ENCODE measurements at regions not wholly inside any gene's neighbourhood (a gene's known extent, or its start where the extent isn't known, plus 50 kb on each side); places are given as distances from the start of the nearest gene placed in this dataset.

DNA sequence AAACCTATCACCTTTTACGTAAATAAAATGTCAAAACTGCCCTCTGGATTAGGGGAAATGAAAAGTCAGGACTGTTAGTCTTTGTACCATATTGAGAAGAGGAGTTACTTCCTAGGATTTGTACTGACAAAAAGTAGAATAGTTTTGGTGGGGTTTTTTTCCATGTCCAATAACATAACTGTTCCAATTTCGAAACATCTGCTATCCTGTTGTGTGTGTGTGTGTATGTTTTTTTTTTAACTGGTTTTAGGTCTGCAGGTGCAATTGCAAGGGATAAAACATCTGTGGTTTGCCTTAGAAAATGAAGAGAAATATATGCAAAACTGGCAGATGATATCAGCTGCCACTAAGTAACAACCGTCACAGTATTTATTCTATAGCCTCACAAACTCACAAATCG is 506.8 kb downstream of the NFIB start:
- TF ChIP-seq, protein P1, sequence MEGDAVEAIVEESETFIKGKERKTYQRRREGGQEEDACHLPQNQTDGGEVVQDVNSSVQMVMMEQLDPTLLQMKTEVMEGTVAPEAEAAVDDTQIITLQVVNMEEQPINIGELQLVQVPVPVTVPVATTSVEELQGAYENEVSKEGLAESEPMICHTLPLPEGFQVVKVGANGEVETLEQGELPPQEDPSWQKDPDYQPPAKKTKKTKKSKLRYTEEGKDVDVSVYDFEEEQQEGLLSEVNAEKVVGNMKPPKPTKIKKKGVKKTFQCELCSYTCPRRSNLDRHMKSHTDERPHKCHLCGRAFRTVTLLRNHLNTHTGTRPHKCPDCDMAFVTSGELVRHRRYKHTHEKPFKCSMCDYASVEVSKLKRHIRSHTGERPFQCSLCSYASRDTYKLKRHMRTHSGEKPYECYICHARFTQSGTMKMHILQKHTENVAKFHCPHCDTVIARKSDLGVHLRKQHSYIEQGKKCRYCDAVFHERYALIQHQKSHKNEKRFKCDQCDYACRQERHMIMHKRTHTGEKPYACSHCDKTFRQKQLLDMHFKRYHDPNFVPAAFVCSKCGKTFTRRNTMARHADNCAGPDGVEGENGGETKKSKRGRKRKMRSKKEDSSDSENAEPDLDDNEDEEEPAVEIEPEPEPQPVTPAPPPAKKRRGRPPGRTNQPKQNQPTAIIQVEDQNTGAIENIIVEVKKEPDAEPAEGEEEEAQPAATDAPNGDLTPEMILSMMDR (conservative IDR thresholded peaks at IDR 0.05 in 1 of 2, IDR thresholded peaks at IDR 0.05 in 1 of 2; ENCODE audit: low read depth in 1 of 2, low read length in 2 of 2), result no peak
- no peak for TF ChIP-seq EZH2 (IDR thresholded peaks at IDR 0.05; ENCODE audit: low read length, missing control alignments)
